WTC11 (cell line): ENCODE measurements at regions not wholly inside any gene's neighbourhood (a gene's known extent, or its start where the extent isn't known, plus 50 kb on each side); places are given as distances from the start of the nearest gene placed in this dataset.

ENCODE experiments used
- ATAC-seq: fragments of 200-7000 bp; cut with Tn5 transposase; 2 replicates; pipeline ENCODE4 v1.10.0; 2021; ENCODE audit warnings: mild to moderate bottlenecking, moderate library complexity
- CTCF ChIA-PET: fragments of 300-600 bp; sonication (Branson Sonifier 250); formaldehyde crosslinking; loops from one replicate; lab custom pipeline; 2021; ENCODE audit warnings: antibody characterized with exemption; lab: Charles Lee
- POLR2A ChIA-PET: fragments of 350-600 bp; sonication (Branson Sonifier 250); formaldehyde crosslinking; loops from one replicate; lab custom pipeline; 2021; ENCODE audit warnings: antibody characterized with exemption; lab: Charles Lee
- DNase-seq: peaks from one replicate; pipeline ENCODE4 v3.0.0; 2021; ENCODE audit warnings: low spot score
- H3K27ac Mint-ChIP-seq: 2 replicates; pipeline ENCODE4 v1.8.0; 2021; ENCODE audit warnings: mixed read lengths
- H3K27me3 Mint-ChIP-seq: 2 replicates; pipeline ENCODE4 v1.8.0; 2021; ENCODE audit warnings: low read depth, mild to moderate bottlenecking, moderate library complexity, mixed read lengths
- H3K36me3 Mint-ChIP-seq: 2 replicates; pipeline ENCODE4 v1.8.0; 2021; ENCODE audit warnings: mixed read lengths
- H3K4me1 Mint-ChIP-seq: 2 replicates; pipeline ENCODE4 v1.8.0; 2022; ENCODE audit warnings: mixed read lengths
- H3K4me3 Mint-ChIP-seq: 2 replicates; pipeline ENCODE4 v1.8.0; 2021; ENCODE audit warnings: mild to moderate bottlenecking, moderate library complexity, mixed read lengths
- H3K9me3 Mint-ChIP-seq: 2 replicates; pipeline ENCODE4 v1.8.0; 2021; ENCODE audit warnings: mixed read lengths
- ATF6 ChIP-seq: sonication (generic); formaldehyde crosslinking; IDR thresholded peaks from 2 replicates; pipeline ENCODE4 v1.8.1; 2023; ENCODE audit warnings: mild to moderate bottlenecking, missing genetic modification reagents
- EMX1 ChIP-seq: fragments of 250-450 bp; sonication (Bioruptor Pico); IDR thresholded peaks from 2 replicates; pipeline ENCODE4 v1.8.0; 2021; ENCODE audit warnings: mild to moderate bottlenecking
- ERG ChIP-seq: fragments of 250-450 bp; sonication (Bioruptor Pico); IDR thresholded peaks from 2 replicates; pipeline ENCODE4 v1.8.0; 2021; ENCODE audit warnings: mild to moderate bottlenecking
- FOXJ3 ChIP-seq: sonication (generic); formaldehyde crosslinking; IDR thresholded peaks from 2 replicates; pipeline ENCODE4 v1.9.0; 2021; ENCODE audit warnings: missing genetic modification reagents, mild to moderate bottlenecking, borderline replicate concordance
- GTF2I ChIP-seq: fragments of 250-450 bp; sonication (Bioruptor Pico); conservative IDR thresholded peaks from 2 replicates; pipeline ENCODE4 v1.4.0; 2021; ENCODE audit warnings: mild to moderate bottlenecking
- JAZF1 ChIP-seq: fragments of 250-450 bp; sonication (Bioruptor Pico); IDR thresholded peaks from 2 replicates; pipeline ENCODE4 v1.9.0; 2021; ENCODE audit warnings: moderate library complexity, mild to moderate bottlenecking, inconsistent platforms
- KAT7 ChIP-seq: sonication (generic); formaldehyde crosslinking; IDR thresholded peaks from 2 replicates; pipeline ENCODE4 v1.8.1; 2023; ENCODE audit warnings: missing genetic modification reagents, mild to moderate bottlenecking, borderline replicate concordance
- NR3C1 ChIP-seq: sonication (generic); formaldehyde crosslinking; conservative IDR thresholded peaks from 2 replicates; pipeline ENCODE4 v1.8.1; 2023; ENCODE audit warnings: low read depth, mild to moderate bottlenecking, missing genetic modification reagents
- OVOL2 ChIP-seq: fragments of 250-450 bp; sonication (Bioruptor Pico); IDR thresholded peaks from 2 replicates; pipeline ENCODE4 v1.9.0; 2021; ENCODE audit warnings: mild to moderate bottlenecking, borderline replicate concordance
- PRDM15 ChIP-seq: sonication (generic); formaldehyde crosslinking; IDR thresholded peaks from 2 replicates; pipeline ENCODE4 v1.8.0; 2022; ENCODE audit warnings: missing genetic modification reagents
- RELA ChIP-seq: sonication (generic); formaldehyde crosslinking; IDR thresholded peaks from 2 replicates; pipeline ENCODE4 v1.8.1; 2022; ENCODE audit warnings: missing genetic modification reagents, mild to moderate bottlenecking, borderline replicate concordance
- SMAD4 ChIP-seq: sonication (generic); formaldehyde crosslinking; IDR thresholded peaks from 2 replicates; pipeline ENCODE4 v1.8.0; 2022; ENCODE audit warnings: mild to moderate bottlenecking, missing genetic modification reagents
- SOX15 ChIP-seq: fragments of 250-450 bp; sonication (Bioruptor Pico); IDR thresholded peaks from 2 replicates; pipeline ENCODE4 v1.9.0; 2021; ENCODE audit warnings: mild to moderate bottlenecking
- ZNF232 ChIP-seq: sonication (generic); formaldehyde crosslinking; IDR thresholded peaks from 2 replicates; pipeline ENCODE4 v1.8.0; 2022; ENCODE audit warnings: mild to moderate bottlenecking, missing genetic modification reagents
- ZNF416 ChIP-seq: fragments of 250-450 bp; sonication (Bioruptor Pico); IDR thresholded peaks from 2 replicates; pipeline ENCODE4 v1.9.0; 2021; ENCODE audit warnings: mild to moderate bottlenecking, inconsistent platforms
- TF ChIP-seq, protein P1 (sequence below): sonication (generic); formaldehyde crosslinking; IDR thresholded peaks from 2 replicates; pipeline ENCODE4 v1.8.0; 2022; ENCODE audit warnings: mild to moderate bottlenecking, missing genetic modification reagents
- TF ChIP-seq, protein P2 (sequence below): sonication (generic); formaldehyde crosslinking; IDR thresholded peaks from 2 replicates; pipeline ENCODE4 v1.8.1; 2022; ENCODE audit warnings: missing genetic modification reagents, borderline replicate concordance
- TF ChIP-seq, protein P3 (sequence below): sonication (generic); formaldehyde crosslinking; IDR thresholded peaks from 2 replicates; pipeline ENCODE4 v1.8.1; 2023; ENCODE audit warnings: mild to moderate bottlenecking, missing genetic modification reagents, borderline replicate concordance

DNA sequence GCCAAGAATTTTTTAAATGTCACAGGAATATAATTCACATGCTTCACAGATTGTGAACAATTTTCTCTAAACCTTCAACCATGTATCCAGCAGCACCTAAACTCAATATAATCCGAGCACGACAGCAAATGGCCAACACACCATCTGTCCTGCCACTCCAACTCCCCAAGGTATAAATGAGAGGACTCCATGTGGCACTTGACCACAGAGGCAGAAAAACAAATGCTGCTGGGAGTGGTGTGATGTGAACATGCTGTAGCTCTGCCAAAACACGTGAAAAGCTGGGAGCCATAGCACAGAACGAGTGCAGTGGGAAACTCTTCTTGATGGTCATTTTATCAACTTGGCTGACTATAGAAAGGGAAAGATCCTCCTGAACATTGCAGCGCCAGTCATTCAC is 70.9 kb downstream of the LLPH start:
- no peaks in the 10 kb centered on the region for H3K36me3 Mint-ChIP-seq
- POLR2A ChIA-PET: no interaction called here
- H3K27me3 Mint-ChIP-seq: no peaks in the 10 kb centered on the region
- no peaks in the 10 kb centered on the region for H3K9me3 Mint-ChIP-seq
- TF ChIP-seq SOX15 (CRISPR knock-in tag) (no peak), FOXJ3 (CRISPR knock-in tag) (no peak), OVOL2 (CRISPR knock-in tag) (no peak), NR3C1 (CRISPR knock-in tag) (no peak), GTF2I (CRISPR knock-in tag) (no peak), SMAD4 (CRISPR knock-in tag) (no peak)
- TF ChIP-seq, protein P1, sequence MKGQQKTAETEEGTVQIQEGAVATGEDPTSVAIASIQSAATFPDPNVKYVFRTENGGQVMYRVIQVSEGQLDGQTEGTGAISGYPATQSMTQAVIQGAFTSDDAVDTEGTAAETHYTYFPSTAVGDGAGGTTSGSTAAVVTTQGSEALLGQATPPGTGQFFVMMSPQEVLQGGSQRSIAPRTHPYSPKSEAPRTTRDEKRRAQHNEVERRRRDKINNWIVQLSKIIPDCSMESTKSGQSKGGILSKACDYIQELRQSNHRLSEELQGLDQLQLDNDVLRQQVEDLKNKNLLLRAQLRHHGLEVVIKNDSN: no peak
- ATAC-seq: no peak
- peaks cover 46% of the 10 kb centered on the region for H3K4me1 Mint-ChIP-seq
- DNase-seq: no peak
- H3K4me3 Mint-ChIP-seq: no peak overlapping the region
- CTCF ChIA-PET: no interaction called here
- H3K27ac Mint-ChIP-seq: no peak overlapping the region

DNA sequence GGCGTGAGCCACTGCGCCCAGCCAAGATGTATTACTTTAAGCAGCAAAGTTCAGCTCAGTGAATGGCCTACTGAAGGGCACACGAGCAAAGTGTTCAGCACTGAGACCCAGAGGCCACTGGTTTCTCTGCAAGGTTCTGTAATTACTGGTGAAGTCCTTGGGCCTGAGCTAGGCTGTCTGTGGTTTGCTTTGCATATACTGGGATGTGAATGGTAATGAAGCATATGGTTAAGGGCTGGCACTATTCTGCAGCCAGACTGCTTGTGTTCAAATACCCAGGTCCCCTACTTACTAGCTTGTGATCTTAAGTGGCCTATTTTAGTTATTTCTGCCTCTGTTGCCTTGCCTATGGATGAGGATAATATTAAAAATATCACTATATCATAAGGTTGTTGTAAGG is 72.0 kb downstream of the LLPH start:
- Mint-ChIP-seq H3K4me3 (no peak overlapping the region), H3K27ac (no peak overlapping the region), H3K27me3 (no peaks in the 10 kb centered on the region), H3K36me3 (no peaks in the 10 kb centered on the region), H3K9me3 (no peaks in the 10 kb centered on the region), H3K4me1 (peaks cover 38% of the 10 kb centered on the region)
- ATAC-seq (no peak), DNase-seq (no peak)
- ChIA-PET CTCF (interaction anchor here (0.6 kb wide), 1 partner anchor 48 kb away, joined by 3 read pairs; no protein-coding TSS in a partner anchor), POLR2A (no interaction called here)
- TF ChIP-seq, protein P2, sequence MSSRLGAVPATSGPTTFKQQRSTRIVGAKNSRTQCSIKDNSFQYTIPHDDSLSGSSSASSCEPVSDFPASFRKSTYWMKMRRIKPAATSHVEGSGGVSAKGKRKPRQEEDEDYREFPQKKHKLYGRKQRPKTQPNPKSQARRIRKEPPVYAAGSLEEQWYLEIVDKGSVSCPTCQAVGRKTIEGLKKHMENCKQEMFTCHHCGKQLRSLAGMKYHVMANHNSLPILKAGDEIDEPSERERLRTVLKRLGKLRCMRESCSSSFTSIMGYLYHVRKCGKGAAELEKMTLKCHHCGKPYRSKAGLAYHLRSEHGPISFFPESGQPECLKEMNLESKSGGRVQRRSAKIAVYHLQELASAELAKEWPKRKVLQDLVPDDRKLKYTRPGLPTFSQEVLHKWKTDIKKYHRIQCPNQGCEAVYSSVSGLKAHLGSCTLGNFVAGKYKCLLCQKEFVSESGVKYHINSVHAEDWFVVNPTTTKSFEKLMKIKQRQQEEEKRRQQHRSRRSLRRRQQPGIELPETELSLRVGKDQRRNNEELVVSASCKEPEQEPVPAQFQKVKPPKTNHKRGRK (CRISPR knock-in tag): no peak
- TF ChIP-seq KAT7 (CRISPR knock-in tag) (no peak), EMX1 (no peak), JAZF1 (CRISPR knock-in tag) (no peak), ZNF416 (CRISPR knock-in tag) (no peak), RELA (CRISPR knock-in tag) (no peak), NR3C1 (CRISPR knock-in tag) (no peak), ERG (CRISPR knock-in tag) (no peak), ATF6 (CRISPR knock-in tag) (no peak), PRDM15 (CRISPR knock-in tag) (no peak), ZNF232 (CRISPR knock-in tag) (no peak)
- TF ChIP-seq, protein P3, sequence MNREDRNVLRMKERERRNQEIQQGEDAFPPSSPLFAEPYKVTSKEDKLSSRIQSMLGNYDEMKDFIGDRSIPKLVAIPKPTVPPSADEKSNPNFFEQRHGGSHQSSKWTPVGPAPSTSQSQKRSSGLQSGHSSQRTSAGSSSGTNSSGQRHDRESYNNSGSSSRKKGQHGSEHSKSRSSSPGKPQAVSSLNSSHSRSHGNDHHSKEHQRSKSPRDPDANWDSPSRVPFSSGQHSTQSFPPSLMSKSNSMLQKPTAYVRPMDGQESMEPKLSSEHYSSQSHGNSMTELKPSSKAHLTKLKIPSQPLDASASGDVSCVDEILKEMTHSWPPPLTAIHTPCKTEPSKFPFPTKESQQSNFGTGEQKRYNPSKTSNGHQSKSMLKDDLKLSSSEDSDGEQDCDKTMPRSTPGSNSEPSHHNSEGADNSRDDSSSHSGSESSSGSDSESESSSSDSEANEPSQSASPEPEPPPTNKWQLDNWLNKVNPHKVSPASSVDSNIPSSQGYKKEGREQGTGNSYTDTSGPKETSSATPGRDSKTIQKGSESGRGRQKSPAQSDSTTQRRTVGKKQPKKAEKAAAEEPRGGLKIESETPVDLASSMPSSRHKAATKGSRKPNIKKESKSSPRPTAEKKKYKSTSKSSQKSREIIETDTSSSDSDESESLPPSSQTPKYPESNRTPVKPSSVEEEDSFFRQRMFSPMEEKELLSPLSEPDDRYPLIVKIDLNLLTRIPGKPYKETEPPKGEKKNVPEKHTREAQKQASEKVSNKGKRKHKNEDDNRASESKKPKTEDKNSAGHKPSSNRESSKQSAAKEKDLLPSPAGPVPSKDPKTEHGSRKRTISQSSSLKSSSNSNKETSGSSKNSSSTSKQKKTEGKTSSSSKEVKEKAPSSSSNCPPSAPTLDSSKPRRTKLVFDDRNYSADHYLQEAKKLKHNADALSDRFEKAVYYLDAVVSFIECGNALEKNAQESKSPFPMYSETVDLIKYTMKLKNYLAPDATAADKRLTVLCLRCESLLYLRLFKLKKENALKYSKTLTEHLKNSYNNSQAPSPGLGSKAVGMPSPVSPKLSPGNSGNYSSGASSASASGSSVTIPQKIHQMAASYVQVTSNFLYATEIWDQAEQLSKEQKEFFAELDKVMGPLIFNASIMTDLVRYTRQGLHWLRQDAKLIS: no peak
